ENCODE measurements at regions not wholly inside any gene's neighbourhood (a gene's known extent, or its start where the extent isn't known, plus 50 kb on each side); places are given as distances from the start of the nearest gene placed in this dataset.

DNA sequence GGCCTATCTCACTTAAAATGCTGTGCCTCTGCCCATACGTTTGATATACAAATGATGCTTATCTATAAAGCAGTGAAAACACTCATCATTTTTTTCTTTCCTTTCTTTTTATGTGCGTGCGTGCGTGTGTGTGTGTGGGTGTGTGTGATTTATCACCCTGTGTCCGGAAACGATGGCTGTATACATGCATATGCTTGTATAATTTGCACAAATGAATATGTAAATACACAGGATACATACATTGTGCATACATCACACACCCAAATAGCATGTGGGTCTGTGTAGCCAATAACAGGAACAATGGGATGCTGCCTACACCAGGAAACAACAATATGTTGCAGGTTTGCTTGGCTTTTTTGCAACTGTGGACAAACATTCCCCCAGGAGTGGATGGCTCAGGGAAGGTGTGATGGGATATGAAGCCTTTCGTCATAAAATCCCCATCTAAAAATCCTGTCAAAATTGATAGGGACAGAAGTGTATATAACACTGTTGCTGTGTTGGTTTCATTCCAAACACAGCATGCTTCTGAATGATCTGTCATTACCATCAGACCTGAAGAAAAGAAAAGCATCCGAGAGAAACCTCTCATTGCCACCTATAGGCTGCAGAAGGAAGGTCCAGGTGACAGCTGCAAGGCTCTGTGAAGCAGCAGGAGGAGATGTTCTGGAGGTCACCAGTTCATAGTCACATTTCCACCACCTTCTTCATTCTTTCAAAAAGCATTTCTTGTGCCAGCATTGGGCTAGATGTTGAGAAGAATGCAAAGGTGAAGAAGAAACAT lies 503.9 kb upstream of the NR2F2 start:
- DNase-seq (ENCODE audit: low read depth) = no peak

DNA sequence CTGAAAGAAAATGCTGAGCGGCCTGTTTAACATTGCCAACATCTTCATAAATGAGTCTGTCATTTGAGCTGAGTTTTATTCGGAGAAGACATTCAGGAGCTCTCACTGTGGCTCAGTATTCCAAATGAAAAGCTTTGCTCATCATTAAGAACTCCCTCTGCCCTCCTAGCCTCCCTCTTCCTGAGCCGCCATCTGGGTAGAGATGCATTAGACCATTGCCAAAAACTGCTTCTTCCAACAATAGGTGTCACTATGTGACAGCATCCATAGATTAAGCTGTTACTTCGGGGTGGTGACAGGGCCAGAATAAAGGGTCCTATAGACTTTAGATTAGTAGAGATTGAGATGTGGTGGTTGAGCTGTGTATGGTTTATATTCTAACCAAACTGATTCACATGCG lies 501.4 kb upstream of the NR2F2 start:
- DNase-seq (ENCODE audit: low read depth) = no peak

DNA sequence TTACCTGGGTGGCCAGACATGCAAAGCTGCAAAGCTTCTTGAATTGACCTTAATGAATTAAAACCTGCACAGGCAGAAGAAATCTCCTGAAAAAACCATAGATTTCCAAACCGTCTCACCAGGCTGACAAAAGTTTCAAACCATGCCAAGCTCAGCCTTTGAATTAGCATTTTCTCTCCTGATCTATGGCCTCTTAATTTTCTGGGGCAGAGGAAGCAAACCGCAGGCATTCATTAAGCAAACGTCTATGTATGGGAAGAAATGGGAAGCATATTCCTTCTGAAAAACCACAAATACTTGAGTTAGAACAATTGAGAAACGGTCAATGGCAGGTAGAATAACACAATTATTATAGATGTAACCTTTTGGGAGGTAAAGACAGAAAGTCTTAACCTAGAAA lies 500.2 kb upstream of the NR2F2 start:
- DNase-seq (ENCODE audit: low read depth) = no peak

DNA sequence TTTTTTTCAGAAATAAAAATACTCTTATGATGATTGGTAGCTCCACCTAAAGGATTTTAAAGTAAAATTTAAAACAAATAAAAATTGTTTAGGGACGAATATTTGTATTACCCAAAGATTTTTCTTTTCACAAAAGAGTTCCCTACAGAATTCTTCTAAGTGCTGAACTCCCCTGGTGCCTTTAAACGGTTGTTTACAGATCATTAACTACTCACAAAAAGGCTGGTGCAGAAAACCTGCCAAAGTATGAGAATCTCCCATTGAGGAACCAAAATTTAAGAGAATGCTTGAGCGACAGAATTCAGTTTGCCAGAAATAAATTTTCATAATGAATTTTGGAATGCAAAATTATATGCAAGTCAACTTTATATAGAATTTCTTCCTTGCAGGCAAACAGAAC lies 497.8 kb upstream of the NR2F2 start:
- no peak for DNase-seq (ENCODE audit: low read depth)

DNA sequence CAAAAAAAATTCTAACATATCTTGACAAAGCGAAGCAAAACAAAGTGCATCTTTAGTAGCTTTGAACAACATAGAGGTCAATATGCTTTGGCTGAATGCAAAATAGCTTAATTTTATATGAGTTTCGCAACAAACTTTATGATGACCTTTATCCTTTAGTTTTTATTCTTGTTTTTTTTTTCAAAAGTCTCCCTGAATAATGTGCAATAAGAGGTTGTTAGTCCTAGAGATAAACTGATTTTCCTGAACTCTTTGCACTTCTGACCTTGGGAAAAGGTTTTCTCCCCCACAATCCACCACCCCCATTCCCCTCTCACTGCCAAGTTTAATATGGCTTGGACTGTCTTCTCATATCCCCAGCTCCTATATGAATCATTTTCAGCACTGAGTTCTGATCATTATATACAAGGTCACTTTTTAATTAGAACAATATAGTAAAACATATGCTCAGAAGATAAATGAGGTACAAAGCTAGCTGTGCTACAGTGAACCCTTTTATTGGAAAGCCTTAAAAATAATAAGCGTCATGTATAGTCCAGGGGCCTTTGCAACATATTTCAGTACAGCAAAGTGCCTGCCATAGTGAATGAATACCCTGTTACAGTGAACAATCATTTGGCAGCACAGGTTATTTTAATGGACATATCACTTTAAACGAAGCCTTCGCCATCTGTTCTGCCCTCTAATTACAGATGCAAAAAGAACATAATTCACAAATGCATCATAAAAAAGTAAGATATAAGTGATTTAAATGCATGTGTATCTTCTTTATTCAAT lies 496.3 kb upstream of the NR2F2 start:
- DNase-seq (ENCODE audit: low read depth) = no peak

DNA sequence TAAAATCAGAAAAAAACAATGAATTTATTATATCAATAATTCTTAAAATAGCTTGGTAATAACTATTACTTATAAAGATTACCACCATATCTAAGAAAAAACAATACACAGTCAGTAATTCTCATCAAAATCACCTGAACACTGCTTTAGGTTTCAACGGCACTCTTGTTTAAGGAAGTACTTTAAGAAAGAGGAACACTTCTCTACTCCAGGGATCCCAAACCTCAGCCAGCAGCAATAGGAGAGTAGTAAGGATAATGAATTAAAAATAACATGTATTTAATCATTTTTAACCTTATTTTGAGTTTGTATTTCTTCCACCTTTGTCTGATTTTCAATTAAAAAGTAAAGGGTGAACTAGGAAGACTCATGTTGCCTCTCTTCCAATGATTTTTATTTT lies 494.0 kb upstream of the NR2F2 start:
- no peak for DNase-seq (ENCODE audit: low read depth)

GRCh38 chr15:95837341-95838004 lies 493.0 kb upstream of the NR2F2 start:
- no peak for DNase-seq (ENCODE audit: low read depth)

GRCh38 chr15:95839367-95839782 lies 491.1 kb upstream of the NR2F2 start:
- no peak for DNase-seq (ENCODE audit: low read depth)

GRCh38 chr15:95840004-95840403 lies 490.5 kb upstream of the NR2F2 start:
- no peak for DNase-seq (ENCODE audit: low read depth)

- no peak for DNase-seq (ENCODE audit: low read depth)
Observed at GRCh38 chr15:95840855-95841254, 489.6 kb upstream of the NR2F2 start.

DNA sequence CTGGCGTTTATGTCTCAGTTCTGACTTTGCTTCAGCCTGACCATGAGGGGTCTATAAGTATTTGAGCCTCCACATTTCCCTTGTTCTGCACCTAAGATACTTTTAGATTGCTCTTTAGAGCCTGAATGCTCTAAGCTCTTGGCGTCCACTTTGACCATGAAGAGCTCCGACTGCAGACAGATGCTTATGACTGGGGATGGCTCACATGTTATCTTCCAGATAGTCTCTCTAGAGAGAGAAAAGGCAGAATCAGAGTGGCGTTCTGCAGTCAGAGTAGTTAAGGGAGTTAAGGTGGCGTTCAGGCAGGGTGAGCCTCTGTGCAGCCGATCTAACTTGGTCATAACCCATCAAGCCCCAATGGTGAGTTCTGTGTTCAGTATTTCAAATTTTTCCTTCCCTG lies 487.9 kb upstream of the NR2F2 start:
- no peak for DNase-seq (ENCODE audit: low read depth)

DNA sequence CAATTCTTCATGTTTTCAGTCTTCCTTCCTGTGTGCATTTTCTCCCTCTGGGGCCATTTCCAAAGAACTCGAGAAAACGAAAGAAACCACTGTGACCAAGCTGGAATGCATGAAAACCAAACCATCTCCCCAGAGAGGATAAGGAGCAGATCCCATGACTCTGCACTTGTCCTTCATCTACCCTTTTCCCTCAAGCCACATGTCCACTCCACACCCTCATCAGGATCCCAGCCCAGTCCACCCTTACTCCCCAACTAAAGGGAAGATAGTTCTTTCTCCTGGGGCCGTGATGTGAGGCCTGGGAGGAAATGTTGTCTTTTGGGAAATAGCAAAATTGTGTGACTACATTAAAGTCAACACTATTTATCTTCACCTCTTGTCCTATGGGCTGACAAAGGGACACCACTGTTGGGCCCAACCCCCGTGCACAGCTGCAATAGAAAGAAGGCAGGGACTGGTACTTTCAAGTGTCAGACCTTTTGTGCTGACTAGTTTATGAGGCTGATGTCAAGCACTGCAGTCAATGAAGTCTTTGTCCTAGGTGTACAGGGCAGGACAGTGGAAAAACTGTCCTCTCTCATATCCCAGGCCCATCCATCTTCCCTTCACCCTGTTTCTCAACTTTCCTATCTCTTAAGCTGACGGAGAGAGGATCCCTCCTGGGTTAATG lies 487.1 kb upstream of the NR2F2 start:
- DNase-seq (ENCODE audit: low read depth) = no peak

GRCh38 chr15:95845862-95846515 lies 484.5 kb upstream of the NR2F2 start:
- no peak for DNase-seq (ENCODE audit: low read depth)

- no peak for DNase-seq (ENCODE audit: low read depth)
Observed at GRCh38 chr15:95848126-95848525, 482.4 kb upstream of the NR2F2 start.

DNA sequence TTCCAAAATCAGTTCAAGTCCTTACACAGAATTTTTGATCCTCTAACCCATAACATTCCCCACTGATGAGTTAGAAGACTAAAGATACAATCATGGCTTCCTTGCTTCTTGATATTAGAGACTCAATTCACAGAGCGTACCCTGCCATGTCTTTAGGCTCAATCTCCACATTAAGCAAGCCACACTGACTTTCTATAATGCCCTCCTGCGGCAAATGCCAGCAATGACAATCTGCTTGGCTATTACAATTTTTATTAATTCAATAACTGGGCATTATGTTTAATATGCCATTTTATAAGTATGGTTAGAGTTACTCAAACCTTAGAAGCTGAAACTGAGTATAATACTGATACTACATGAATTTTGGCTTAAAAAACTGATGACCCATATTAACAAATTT lies 479.7 kb upstream of the NR2F2 start:
- no peak for DNase-seq (ENCODE audit: low read depth)

GRCh38 chr15:95853350-95853749 lies 477.1 kb upstream of the NR2F2 start:
- DNase-seq (ENCODE audit: low read depth) = no peak

DNA sequence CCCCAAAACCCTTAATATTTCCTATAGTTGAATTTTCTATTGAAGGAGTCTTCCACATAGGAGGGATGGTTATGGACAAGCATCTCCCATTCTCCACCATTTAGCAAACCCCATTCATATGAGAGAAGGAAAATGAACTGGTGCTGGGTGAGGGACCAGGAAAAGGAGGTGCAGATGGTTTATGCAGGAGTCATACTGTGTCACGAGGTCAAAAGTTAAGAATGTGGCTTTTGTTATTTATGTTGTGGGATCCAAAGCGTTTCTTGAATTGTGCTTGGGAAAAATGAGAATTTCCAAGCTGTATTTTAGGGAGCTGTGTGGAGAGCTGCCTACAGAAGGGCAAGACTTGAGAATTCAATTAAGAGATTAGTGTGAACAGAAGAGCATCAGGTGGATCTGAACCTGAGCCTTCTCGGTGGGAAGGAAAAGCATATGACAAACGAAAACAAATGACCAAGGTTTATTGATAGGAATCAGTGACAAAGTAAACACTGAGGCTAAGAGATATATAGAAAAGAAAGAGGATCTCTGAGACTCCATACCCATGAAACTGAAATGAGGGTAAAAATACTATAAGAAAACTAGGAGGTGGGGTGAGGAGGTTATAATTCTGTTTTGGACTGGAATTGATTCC lies 473.3 kb upstream of the NR2F2 start:
- DNase-seq (ENCODE audit: low read depth) = no peak

GRCh38 chr15:95857758-95858157 lies 472.7 kb upstream of the NR2F2 start:
- no peak for DNase-seq (ENCODE audit: low read depth)

GRCh38 chr15:95860406-95860805 lies 470.1 kb upstream of the NR2F2 start:
- no peak for DNase-seq (ENCODE audit: low read depth)

DNA sequence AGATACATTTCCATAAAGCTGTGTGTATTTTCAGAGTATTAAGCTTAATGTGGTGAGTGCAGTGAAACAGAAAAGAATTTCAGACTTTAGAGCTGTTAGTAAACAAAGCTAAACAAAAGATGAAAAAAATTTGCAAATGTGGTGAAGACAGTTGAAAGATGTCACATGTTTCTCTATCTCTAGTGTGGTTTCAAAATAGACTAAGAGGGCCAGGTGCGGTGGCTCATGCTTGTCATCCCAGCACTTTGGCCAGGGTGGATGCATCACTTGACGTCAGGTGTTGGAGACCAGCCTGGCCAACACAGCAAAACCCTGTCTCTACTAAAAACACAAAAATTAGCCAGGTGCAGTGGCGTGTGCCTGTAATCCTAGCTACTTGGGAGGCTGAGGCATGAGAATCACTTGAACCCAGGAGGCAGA lies 466.0 kb upstream of the NR2F2 start:
- no peak for DNase-seq (ENCODE audit: low read depth)

DNA sequence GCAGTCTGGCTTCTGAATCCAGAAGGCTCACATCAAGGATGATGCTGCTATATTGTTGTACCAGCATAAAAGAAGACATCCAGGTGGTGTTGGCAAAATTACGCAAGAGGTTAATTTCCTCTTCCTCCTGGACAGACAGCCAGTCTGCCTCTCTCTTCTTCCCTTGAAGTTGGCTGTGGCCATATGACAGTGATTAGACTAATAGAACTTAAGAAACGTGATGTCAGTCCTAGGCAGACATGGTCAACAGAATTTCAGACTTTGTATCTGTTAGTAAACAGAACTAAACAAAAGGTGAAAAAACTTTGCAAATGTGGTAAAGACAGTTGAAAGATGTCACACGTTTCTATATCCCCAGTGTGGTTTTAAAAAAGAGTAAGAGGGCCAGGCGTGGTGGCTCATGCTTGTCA lies 465.2 kb upstream of the NR2F2 start:
- DNase-seq (ENCODE audit: low read depth) = no peak
